Suppressor macrophage treated with lipopolysaccharide for 4 hours (primary cell): ENCODE measurements at regions not wholly inside any gene's neighbourhood (a gene's known extent, or its start where the extent isn't known, plus 50 kb on each side); places are given as distances from the start of the nearest gene placed in this dataset.
"Not testable (repeated sequence)": the region's sequence is repeated elsewhere in the genome, so short reads cannot be mapped to it uniquely, and the experiment has no call there.

Experiments
- DNase-seq: peaks from one replicate; pipeline ENCODE4 v3.0.0-alpha.2; 2020

- no peak for DNase-seq
Observed at GRCh38 chr6:140276133-140276532, 901.7 kb upstream of the CITED2 start.

- DNase-seq: no peak
Observed at GRCh38 chr6:140275725-140276124, 901.3 kb upstream of the CITED2 start.

- DNase-seq: no peak
Observed at GRCh38 chr6:140274548-140274947, 900.1 kb upstream of the CITED2 start.

GRCh38 chr6:140271759-140272377 is 897.4 kb upstream of the CITED2 start:
- DNase-seq: peak; percentile 6

GRCh38 chr6:140269591-140270165 is 895.2 kb upstream of the CITED2 start:
- peak; percentile 2 for DNase-seq

- DNase-seq: no peak
Observed at GRCh38 chr6:140264431-140264830, 890.0 kb upstream of the CITED2 start.

GRCh38 chr6:140258302-140258701 is 883.9 kb upstream of the CITED2 start:
- DNase-seq: not testable (repeated sequence)

- no peak for DNase-seq
Observed at GRCh38 chr6:140256248-140256647, 881.8 kb upstream of the CITED2 start.

GRCh38 chr6:140253096-140253495 is 878.6 kb upstream of the CITED2 start:
- DNase-seq: no peak

- no peak for DNase-seq
Observed at GRCh38 chr6:140252099-140252498, 877.7 kb upstream of the CITED2 start.

- no peak for DNase-seq
Observed at GRCh38 chr6:140245296-140246040, 871.0 kb upstream of the CITED2 start.

GRCh38 chr6:140237251-140237650 is 862.8 kb upstream of the CITED2 start:
- DNase-seq: no peak

- no peak for DNase-seq
Observed at GRCh38 chr6:140236732-140237131, 862.3 kb upstream of the CITED2 start.

- no peak for DNase-seq
Observed at GRCh38 chr6:140230282-140230681, 855.8 kb upstream of the CITED2 start.

GRCh38 chr6:140228491-140228890 is 854.0 kb upstream of the CITED2 start:
- no peak for DNase-seq

- no peak for DNase-seq
Observed at GRCh38 chr6:140226637-140227036, 852.2 kb upstream of the CITED2 start.

GRCh38 chr6:140225701-140226436 is 851.4 kb upstream of the CITED2 start:
- no peak for DNase-seq

GRCh38 chr6:140217283-140217682 is 842.8 kb upstream of the CITED2 start:
- no peak for DNase-seq

- DNase-seq: no peak
Observed at GRCh38 chr6:140209775-140210174, 835.3 kb upstream of the CITED2 start.

- DNase-seq: no peak
Observed at GRCh38 chr6:140208286-140208685, 833.8 kb upstream of the CITED2 start.

- DNase-seq: no peak
Observed at GRCh38 chr6:140205795-140206593, 831.5 kb upstream of the CITED2 start.

- no peak for DNase-seq
Observed at GRCh38 chr6:140204154-140204553, 829.7 kb upstream of the CITED2 start.

GRCh38 chr6:140203661-140204147 is 829.3 kb upstream of the CITED2 start:
- DNase-seq: no peak
